Osteocyte (in vitro differentiated cells): ENCODE measurements at regions not wholly inside any gene's neighbourhood (a gene's known extent, or its start where the extent isn't known, plus 50 kb on each side); places are given as distances from the start of the nearest gene placed in this dataset.

Experiments used
- DNase-seq: peaks from one replicate; pipeline ENCODE4 v3.0.0; 2021; ENCODE audit warnings: mixed read lengths; ENCODE audit not compliant: unreplicated experiment; ENCODE audit errors: extremely low spot score
- H3K27ac Mint-ChIP-seq: one replicate; pipeline ENCODE4 v1.8.0; 2021; ENCODE audit warnings: mild to moderate bottlenecking, mixed read lengths; ENCODE audit not compliant: unreplicated experiment
- H3K27me3 Mint-ChIP-seq: one replicate; pipeline ENCODE4 v1.8.0; 2021; ENCODE audit warnings: mixed read lengths; ENCODE audit not compliant: unreplicated experiment
- H3K36me3 Mint-ChIP-seq: one replicate; pipeline ENCODE4 v1.8.0; 2021; ENCODE audit warnings: mixed read lengths; ENCODE audit not compliant: unreplicated experiment
- H3K4me1 Mint-ChIP-seq: one replicate; pipeline ENCODE4 v1.8.0; 2021; ENCODE audit warnings: mixed read lengths; ENCODE audit not compliant: unreplicated experiment
- H3K4me3 Mint-ChIP-seq: one replicate; pipeline ENCODE4 v1.8.0; 2021; ENCODE audit warnings: mild to moderate bottlenecking, moderate library complexity, mixed read lengths; ENCODE audit not compliant: unreplicated experiment
- H3K9me3 Mint-ChIP-seq: one replicate; pipeline ENCODE4 v1.8.0; 2021; ENCODE audit warnings: mixed read lengths; ENCODE audit not compliant: unreplicated experiment
- TF ChIP-seq, protein P1 (sequence below): fragments of 200-600 bp; sonication (generic); IDR thresholded peaks from 2 replicates; pipeline ENCODE4 v1.5.0; 2021; ENCODE audit warnings: antibody characterized with exemption, mild to moderate bottlenecking, moderate library complexity

DNA sequence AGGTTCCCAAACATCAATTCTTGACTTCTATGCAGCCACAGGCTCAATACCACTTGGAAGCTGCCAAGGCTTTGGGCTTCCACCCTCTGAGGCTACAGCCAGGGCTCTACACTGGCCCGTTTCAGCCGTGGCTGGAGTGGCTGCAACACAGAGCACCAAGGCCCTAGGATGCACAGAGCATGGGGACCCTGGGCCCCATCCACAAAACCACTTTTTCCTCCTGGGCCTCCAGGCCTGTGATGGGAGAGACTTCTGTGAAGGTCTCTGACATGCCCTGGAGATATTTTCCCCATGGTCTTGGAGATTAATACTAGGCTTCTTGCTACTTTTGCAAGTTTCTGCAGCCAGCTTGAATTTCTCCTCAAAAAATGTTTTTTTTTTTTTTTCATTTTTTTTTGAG lies 655.4 kb upstream of the ZP4 start:
- H3K36me3 Mint-ChIP-seq = no peaks in the 10 kb centered on the region
- TF ChIP-seq, protein P1, sequence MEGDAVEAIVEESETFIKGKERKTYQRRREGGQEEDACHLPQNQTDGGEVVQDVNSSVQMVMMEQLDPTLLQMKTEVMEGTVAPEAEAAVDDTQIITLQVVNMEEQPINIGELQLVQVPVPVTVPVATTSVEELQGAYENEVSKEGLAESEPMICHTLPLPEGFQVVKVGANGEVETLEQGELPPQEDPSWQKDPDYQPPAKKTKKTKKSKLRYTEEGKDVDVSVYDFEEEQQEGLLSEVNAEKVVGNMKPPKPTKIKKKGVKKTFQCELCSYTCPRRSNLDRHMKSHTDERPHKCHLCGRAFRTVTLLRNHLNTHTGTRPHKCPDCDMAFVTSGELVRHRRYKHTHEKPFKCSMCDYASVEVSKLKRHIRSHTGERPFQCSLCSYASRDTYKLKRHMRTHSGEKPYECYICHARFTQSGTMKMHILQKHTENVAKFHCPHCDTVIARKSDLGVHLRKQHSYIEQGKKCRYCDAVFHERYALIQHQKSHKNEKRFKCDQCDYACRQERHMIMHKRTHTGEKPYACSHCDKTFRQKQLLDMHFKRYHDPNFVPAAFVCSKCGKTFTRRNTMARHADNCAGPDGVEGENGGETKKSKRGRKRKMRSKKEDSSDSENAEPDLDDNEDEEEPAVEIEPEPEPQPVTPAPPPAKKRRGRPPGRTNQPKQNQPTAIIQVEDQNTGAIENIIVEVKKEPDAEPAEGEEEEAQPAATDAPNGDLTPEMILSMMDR = no peak
- no peaks in the 10 kb centered on the region for H3K27me3 Mint-ChIP-seq

DNA sequence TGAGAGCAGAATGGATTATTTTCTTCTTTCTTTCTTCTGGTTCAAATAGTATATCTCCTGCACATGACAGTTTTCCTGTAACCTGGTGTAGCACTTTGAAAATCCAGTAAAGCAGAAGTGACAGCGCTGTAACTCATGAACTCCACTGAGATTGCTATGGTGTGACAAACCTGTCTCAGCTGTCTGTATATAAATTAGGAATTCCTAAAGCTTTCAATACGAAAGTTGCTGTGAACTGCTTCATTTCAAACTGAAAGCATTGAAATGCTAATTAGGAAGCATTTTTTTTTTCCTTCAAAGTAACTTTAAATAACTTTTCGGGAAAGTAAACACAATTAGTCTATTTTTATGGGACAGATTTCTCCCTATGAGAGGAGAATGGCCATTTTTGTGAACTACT lies 646.9 kb upstream of the ZP4 start:
- H3K36me3 Mint-ChIP-seq = no peaks in the 10 kb centered on the region
- H3K4me1 Mint-ChIP-seq = no peaks in the 10 kb centered on the region
- no peaks in the 10 kb centered on the region for H3K27me3 Mint-ChIP-seq
- no peak overlapping the region for H3K27ac Mint-ChIP-seq
- H3K9me3 Mint-ChIP-seq = no peaks in the 10 kb centered on the region
- no peak overlapping the region for H3K4me3 Mint-ChIP-seq
- no peak for DNase-seq
- TF ChIP-seq, protein P1 = no peak

More for the DNA sequence above, 655.4 kb upstream of the ZP4 start:
- H3K4me1 Mint-ChIP-seq = no peaks in the 10 kb centered on the region
- DNase-seq = no peak
- no peak overlapping the region for H3K4me3 Mint-ChIP-seq
- peaks cover 6% of the 10 kb centered on the region for H3K9me3 Mint-ChIP-seq
- H3K27ac Mint-ChIP-seq = no peak overlapping the region

DNA sequence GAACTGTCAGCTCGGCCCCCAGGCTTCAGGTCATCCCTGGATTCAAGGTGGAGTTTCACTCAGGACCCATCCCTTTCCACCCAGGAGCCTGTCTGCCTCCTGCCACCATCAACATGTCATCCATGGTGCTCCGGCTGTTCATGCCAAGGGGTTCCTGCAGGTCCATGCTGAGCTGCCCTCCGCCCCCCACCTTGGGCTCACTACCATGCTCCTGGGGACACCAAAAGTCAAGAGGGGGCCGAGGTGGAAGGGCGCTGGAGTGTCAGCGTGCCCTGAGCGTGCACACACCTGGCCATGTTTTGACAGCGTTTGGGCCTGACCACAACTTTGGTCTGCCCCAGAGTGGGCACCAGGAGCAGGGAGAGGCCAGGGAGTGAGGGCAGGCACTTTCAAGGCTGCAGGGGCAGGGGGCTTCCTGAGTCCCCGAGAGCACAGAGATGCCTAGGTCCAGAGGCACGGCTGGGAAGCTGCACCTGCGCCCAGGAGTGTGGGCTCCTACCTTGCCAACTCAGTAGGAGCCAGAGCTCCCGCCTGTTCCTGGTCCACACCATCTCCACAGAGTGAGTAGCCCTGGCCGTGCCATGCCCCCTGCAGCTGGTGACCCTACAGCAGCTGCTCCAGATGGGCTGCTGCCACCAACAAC lies 639.6 kb upstream of the ZP4 start:
- no peak overlapping the region for H3K4me3 Mint-ChIP-seq
- no peaks in the 10 kb centered on the region for H3K9me3 Mint-ChIP-seq
- H3K36me3 Mint-ChIP-seq = no peaks in the 10 kb centered on the region
- no peaks in the 10 kb centered on the region for H3K27me3 Mint-ChIP-seq
- TF ChIP-seq, protein P1 = no peak
- no peak for DNase-seq
- H3K27ac Mint-ChIP-seq = no peak overlapping the region
- H3K4me1 Mint-ChIP-seq = no peaks in the 10 kb centered on the region

DNA sequence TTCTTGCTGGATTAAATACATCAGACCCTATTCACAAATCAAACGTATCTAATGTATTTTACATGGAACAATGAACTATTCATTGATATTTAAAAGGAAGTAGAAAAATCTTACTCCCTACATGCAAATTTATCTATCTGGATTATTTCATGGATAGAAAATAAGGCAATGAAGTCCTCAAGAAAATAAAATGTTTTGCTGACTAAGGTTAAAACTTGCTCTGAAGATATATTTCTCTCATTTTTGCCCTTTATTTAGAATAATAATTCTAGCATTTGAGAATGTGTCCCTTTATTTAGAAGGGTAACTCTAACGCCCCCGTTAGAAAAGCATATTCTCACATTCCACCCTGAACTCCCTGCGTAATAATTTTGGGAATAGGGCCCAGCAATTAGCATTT lies 627.0 kb upstream of the ZP4 start:
- Mint-ChIP-seq H3K9me3 (peaks cover 9% of the 10 kb centered on the region), H3K27ac (no peak overlapping the region), H3K36me3 (no peaks in the 10 kb centered on the region), H3K4me3 (no peak overlapping the region), H3K4me1 (no peaks in the 10 kb centered on the region), H3K27me3 (no peaks in the 10 kb centered on the region)
- TF ChIP-seq, protein P1 = no peak
- DNase-seq = no peak

DNA sequence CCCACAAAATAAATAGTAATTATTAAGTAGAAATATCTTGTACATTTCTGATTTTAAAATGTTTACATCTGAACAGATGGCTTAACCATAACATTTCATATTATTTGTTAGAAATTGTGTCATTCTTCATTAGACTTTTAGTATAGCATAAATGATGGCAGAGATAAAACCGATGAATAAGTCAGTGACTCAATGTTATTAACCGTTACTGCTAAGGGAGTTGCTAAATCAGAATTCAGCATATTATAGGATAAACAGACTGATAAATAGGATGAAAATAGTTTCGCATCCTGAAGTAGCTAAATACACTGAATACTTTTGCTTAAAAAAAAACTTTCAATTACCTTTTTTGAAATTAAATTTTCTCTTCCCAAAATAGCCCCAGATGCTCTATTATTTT lies 610.6 kb upstream of the ZP4 start:
- DNase-seq = no peak
- Mint-ChIP-seq H3K36me3 (no peaks in the 10 kb centered on the region), H3K9me3 (peaks cover 14% of the 10 kb centered on the region), H3K27ac (no peak overlapping the region), H3K4me1 (no peaks in the 10 kb centered on the region), H3K27me3 (no peaks in the 10 kb centered on the region), H3K4me3 (no peak overlapping the region)
- TF ChIP-seq, protein P1 = no peak
